ENCODE measurements at regions not wholly inside any gene's neighbourhood (a gene's known extent, or its start where the extent isn't known, plus 50 kb on each side); places are given as distances from the start of the nearest gene placed in this dataset.

DNA sequence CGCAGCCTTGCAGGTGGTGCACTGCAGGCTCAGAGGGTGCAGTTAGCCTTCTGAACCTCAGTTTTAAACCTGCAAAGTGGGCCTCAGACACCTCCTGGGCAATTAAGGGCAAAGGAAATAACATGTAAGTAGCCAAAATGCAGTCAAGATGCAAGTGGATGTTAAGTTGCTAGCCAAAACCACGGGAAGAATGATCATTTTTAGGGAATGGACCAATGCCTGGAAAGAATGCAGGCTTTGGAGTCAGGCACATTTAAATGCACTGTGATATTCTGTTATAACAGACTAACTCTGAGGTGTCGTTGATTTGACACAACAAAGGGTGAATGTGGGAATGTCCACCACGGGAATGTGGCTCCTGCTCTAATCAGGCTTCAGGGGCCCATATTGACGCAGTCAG, 57.9 kb upstream of the PTGFRN start:
- no peak overlapping the region for H3K27ac ChIP-seq (ENCODE audit: low read length)
- POLR2A ChIA-PET, result no interaction called here
- no peaks in the 10 kb centered on the region for H3K27me3 ChIP-seq (ENCODE audit: control insufficient read depth, insufficient read depth, low read length)
- ATAC-seq (no peak), DNase-seq (ENCODE audit: low read depth, low spot score) (no peak)
- no peak overlapping the region for H3K4me3 ChIP-seq (ENCODE audit: low read depth in 2 of 2, low read length in 2 of 2)
- H3K36me3 ChIP-seq (ENCODE audit: control insufficient read depth, insufficient read depth, low read length), result no peaks in the 10 kb centered on the region
- TF ChIP-seq, protein P1, sequence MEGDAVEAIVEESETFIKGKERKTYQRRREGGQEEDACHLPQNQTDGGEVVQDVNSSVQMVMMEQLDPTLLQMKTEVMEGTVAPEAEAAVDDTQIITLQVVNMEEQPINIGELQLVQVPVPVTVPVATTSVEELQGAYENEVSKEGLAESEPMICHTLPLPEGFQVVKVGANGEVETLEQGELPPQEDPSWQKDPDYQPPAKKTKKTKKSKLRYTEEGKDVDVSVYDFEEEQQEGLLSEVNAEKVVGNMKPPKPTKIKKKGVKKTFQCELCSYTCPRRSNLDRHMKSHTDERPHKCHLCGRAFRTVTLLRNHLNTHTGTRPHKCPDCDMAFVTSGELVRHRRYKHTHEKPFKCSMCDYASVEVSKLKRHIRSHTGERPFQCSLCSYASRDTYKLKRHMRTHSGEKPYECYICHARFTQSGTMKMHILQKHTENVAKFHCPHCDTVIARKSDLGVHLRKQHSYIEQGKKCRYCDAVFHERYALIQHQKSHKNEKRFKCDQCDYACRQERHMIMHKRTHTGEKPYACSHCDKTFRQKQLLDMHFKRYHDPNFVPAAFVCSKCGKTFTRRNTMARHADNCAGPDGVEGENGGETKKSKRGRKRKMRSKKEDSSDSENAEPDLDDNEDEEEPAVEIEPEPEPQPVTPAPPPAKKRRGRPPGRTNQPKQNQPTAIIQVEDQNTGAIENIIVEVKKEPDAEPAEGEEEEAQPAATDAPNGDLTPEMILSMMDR (IDR thresholded peaks at IDR 0.05), result no peak
- TF ChIP-seq, protein P2, sequence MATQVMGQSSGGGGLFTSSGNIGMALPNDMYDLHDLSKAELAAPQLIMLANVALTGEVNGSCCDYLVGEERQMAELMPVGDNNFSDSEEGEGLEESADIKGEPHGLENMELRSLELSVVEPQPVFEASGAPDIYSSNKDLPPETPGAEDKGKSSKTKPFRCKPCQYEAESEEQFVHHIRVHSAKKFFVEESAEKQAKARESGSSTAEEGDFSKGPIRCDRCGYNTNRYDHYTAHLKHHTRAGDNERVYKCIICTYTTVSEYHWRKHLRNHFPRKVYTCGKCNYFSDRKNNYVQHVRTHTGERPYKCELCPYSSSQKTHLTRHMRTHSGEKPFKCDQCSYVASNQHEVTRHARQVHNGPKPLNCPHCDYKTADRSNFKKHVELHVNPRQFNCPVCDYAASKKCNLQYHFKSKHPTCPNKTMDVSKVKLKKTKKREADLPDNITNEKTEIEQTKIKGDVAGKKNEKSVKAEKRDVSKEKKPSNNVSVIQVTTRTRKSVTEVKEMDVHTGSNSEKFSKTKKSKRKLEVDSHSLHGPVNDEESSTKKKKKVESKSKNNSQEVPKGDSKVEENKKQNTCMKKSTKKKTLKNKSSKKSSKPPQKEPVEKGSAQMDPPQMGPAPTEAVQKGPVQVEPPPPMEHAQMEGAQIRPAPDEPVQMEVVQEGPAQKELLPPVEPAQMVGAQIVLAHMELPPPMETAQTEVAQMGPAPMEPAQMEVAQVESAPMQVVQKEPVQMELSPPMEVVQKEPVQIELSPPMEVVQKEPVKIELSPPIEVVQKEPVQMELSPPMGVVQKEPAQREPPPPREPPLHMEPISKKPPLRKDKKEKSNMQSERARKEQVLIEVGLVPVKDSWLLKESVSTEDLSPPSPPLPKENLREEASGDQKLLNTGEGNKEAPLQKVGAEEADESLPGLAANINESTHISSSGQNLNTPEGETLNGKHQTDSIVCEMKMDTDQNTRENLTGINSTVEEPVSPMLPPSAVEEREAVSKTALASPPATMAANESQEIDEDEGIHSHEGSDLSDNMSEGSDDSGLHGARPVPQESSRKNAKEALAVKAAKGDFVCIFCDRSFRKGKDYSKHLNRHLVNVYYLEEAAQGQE (IDR thresholded peaks at IDR 0.05; ENCODE audit: insufficient read depth in 1 of 2, low read depth in 2 of 2, low read length in 1 of 2), result no peak
- no peak for TF ChIP-seq POLR2AphosphoS5 (IDR thresholded peaks at IDR 0.05; ENCODE audit: low read depth, low read length)
- no peak for TF ChIP-seq SIN3A (IDR thresholded peaks at IDR 0.05; ENCODE audit: borderline replicate concordance, insufficient read depth, low read depth, low read length)
- TF ChIP-seq TCF7L2 (IDR thresholded peaks at IDR 0.05; ENCODE audit: low read depth, low read length), result no peak
- CTCF ChIA-PET, result no interaction called here
- H3K4me1 ChIP-seq (ENCODE audit: control insufficient read depth, insufficient read depth, low read length), result peaks cover 32% of the 10 kb centered on the region
- in situ Hi-C loops (cut with HindIII; ENCODE audit: low pct_unique_long_range_greater_than_20kb, low sequenced_read_pairs), result no loop called here
- BruUV-seq (replicated peaks), result no TSS peak
- intact Hi-C loops (cut with micrococcal nuclease; ENCODE audit: unreplicated experiment), result no loop called here
- no peaks in the 10 kb centered on the region for H3K9me3 ChIP-seq (ENCODE audit: control insufficient read depth, insufficient read depth, low read depth, low read length)

DNA sequence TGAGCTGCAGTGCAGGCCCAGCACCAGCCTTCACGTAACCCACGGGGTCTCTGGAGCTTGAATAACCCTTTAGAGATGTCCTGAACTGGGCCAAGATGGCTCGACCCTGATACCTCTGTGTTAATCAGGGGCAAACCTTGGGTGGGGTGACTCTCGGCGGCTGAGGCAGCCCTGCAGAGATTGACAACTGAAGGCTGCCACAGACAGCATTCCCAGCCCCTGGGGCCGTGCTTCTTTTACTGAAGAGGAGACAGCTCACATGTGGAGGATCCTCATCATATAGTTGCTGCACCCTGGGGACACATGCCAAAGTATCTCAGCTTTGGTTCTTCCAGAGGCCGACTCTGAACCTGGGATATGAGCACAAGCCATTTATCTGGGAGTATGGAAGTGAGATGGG, 57.3 kb upstream of the PTGFRN start:
- no TSS peak for BruUV-seq (replicated peaks)
- Histone ChIP-seq H3K36me3 (ENCODE audit: control insufficient read depth, insufficient read depth, low read length) (no peaks in the 10 kb centered on the region), H3K27me3 (ENCODE audit: control insufficient read depth, insufficient read depth, low read length) (no peaks in the 10 kb centered on the region), H3K27ac (ENCODE audit: low read length) (no peak overlapping the region; the same call in 1 of the 2 replicates), H3K4me1 (ENCODE audit: control insufficient read depth, insufficient read depth, low read length) (peaks cover 32% of the 10 kb centered on the region), H3K9me3 (ENCODE audit: control insufficient read depth, insufficient read depth, low read depth, low read length) (no peaks in the 10 kb centered on the region), H3K4me3 (ENCODE audit: low read depth in 2 of 2, low read length in 2 of 2) (no peak overlapping the region)
- intact Hi-C loops (cut with micrococcal nuclease; ENCODE audit: unreplicated experiment) (no loop called here), in situ Hi-C loops (cut with HindIII; ENCODE audit: low pct_unique_long_range_greater_than_20kb, low sequenced_read_pairs) (no loop called here)
- DNase-seq (ENCODE audit: low read depth, low spot score), result no peak
- TF ChIP-seq, protein P1 (IDR thresholded peaks at IDR 0.05), result no peak
- TF ChIP-seq SIN3A (IDR thresholded peaks at IDR 0.05; ENCODE audit: borderline replicate concordance, insufficient read depth, low read depth, low read length) (no peak), POLR2AphosphoS5 (IDR thresholded peaks at IDR 0.05; ENCODE audit: low read depth, low read length) (no peak), TCF7L2 (IDR thresholded peaks at IDR 0.05; ENCODE audit: low read depth, low read length) (no peak)
- TF ChIP-seq, protein P2 (IDR thresholded peaks at IDR 0.05; ENCODE audit: insufficient read depth in 1 of 2, low read depth in 2 of 2, low read length in 1 of 2), result no peak
- CTCF ChIA-PET, result no interaction called here
- POLR2A ChIA-PET, result no interaction called here
- no peak for ATAC-seq

Measured in Panc1 (cell line).